Right kidney (tissue), 1 donor: ENCODE measurements at regions not wholly inside any gene's neighbourhood (a gene's known extent, or its start where the extent isn't known, plus 50 kb on each side); places are given as distances from the start of the nearest gene placed in this dataset.
"Not testable (repeated sequence)": the region's sequence is repeated elsewhere in the genome, so short reads cannot be mapped to it uniquely, and the experiment has no call there.

Experiments used
- DNase-seq: peaks from one replicate; pipeline ENCODE4 v3.0.0-alpha.2; 2016

GRCh38 chr1:194903524-194903923 is 1704.7 kb downstream of the KCNT2 start:
- no peak for DNase-seq

GRCh38 chr1:194889310-194889709 is 1702.9 kb upstream of the B3GALT2 start:
- no peak for DNase-seq

GRCh38 chr1:194870860-194871259 is 1684.4 kb upstream of the B3GALT2 start:
- DNase-seq: no peak

GRCh38 chr1:194866153-194866552 is 1679.7 kb upstream of the B3GALT2 start:
- no peak for DNase-seq

- DNase-seq: no peak
Observed at GRCh38 chr1:194865383-194865782, 1679.0 kb upstream of the B3GALT2 start.

GRCh38 chr1:194862129-194862528 is 1675.7 kb upstream of the B3GALT2 start:
- DNase-seq: no peak

GRCh38 chr1:194860248-194861201 is 1674.1 kb upstream of the B3GALT2 start:
- no peak for DNase-seq

GRCh38 chr1:194859481-194860154 is 1673.2 kb upstream of the B3GALT2 start:
- DNase-seq: not testable (repeated sequence)

GRCh38 chr1:194858811-194859480 is 1672.5 kb upstream of the B3GALT2 start:
- DNase-seq: not testable (repeated sequence)

GRCh38 chr1:194857413-194857812 is 1671.0 kb upstream of the B3GALT2 start:
- no peak for DNase-seq

GRCh38 chr1:194848846-194849245 is 1662.4 kb upstream of the B3GALT2 start:
- no peak for DNase-seq

- DNase-seq: no peak
Observed at GRCh38 chr1:194846488-194846887, 1660.1 kb upstream of the B3GALT2 start.

- no peak for DNase-seq
Observed at GRCh38 chr1:194843077-194843476, 1656.7 kb upstream of the B3GALT2 start.

- DNase-seq: no peak
Observed at GRCh38 chr1:194833111-194833510, 1646.7 kb upstream of the B3GALT2 start.

GRCh38 chr1:194831595-194831994 is 1645.2 kb upstream of the B3GALT2 start:
- DNase-seq: not testable (repeated sequence)

GRCh38 chr1:194830387-194830786 is 1644.0 kb upstream of the B3GALT2 start:
- DNase-seq: no peak

- DNase-seq: no peak
Observed at GRCh38 chr1:194829492-194829891, 1643.1 kb upstream of the B3GALT2 start.

GRCh38 chr1:194825382-194825781 is 1639.0 kb upstream of the B3GALT2 start:
- no peak for DNase-seq

- DNase-seq: no peak
Observed at GRCh38 chr1:194821091-194821490, 1634.7 kb upstream of the B3GALT2 start.

GRCh38 chr1:194818674-194819073 is 1632.3 kb upstream of the B3GALT2 start:
- DNase-seq: no peak

GRCh38 chr1:194816859-194817258 is 1630.4 kb upstream of the B3GALT2 start:
- DNase-seq: no peak

- DNase-seq: no peak
Observed at GRCh38 chr1:194813096-194813495, 1626.7 kb upstream of the B3GALT2 start.

- DNase-seq: no peak
Observed at GRCh38 chr1:194809665-194810064, 1623.3 kb upstream of the B3GALT2 start.
